Activated naive CD8-positive, alpha-beta T cell treated with anti-CD3 and anti-CD28 coated beads, Interleukin-2, amount 10 ng/mL, durations not matched to agents 7 days and 5 days (primary cell): ENCODE measurements at regions not wholly inside any gene's neighbourhood (a gene's known extent, or its start where the extent isn't known, plus 50 kb on each side); places are given as distances from the start of the nearest gene placed in this dataset.
"Not testable (repeated sequence)": the region's sequence is repeated elsewhere in the genome, so short reads cannot be mapped to it uniquely, and the experiment has no call there.

ENCODE experiments used
- ATAC-seq: fragments of 150-1000 bp; cut with Tn5 transposase; one replicate; pipeline ENCODE4 v1.10.0; 2021; ENCODE audit warnings: low read depth, moderate library complexity
- POLR2A ChIA-PET: fragments of 350-600 bp; sonication (Branson Sonifier 250); formaldehyde crosslinking; loops from one replicate; lab custom pipeline; 2021; ENCODE audit warnings: antibody characterized with exemption; lab: Charles Lee
- DNase-seq: peaks from one replicate; pipeline ENCODE4 v3.0.0; 2021
- H3K27ac Mint-ChIP-seq: one replicate; pipeline ENCODE4 v1.8.0; 2022; ENCODE audit warnings: mild to moderate bottlenecking, mixed read lengths
- H3K27me3 Mint-ChIP-seq: one replicate; pipeline ENCODE4 v1.8.0; 2022; ENCODE audit warnings: mild to moderate bottlenecking, moderate library complexity, mixed read lengths
- H3K36me3 Mint-ChIP-seq: one replicate; pipeline ENCODE4 v1.8.0; 2021; ENCODE audit warnings: mild to moderate bottlenecking, mixed read lengths
- H3K4me1 Mint-ChIP-seq: one replicate; pipeline ENCODE4 v1.8.0; 2021; ENCODE audit warnings: mixed read lengths
- H3K4me3 Mint-ChIP-seq: one replicate; pipeline ENCODE4 v1.8.0; 2022; ENCODE audit warnings: mild to moderate bottlenecking, moderate library complexity, mixed read lengths
- H3K9me3 Mint-ChIP-seq: one replicate; pipeline ENCODE4 v1.8.0; 2021; ENCODE audit warnings: mixed read lengths

DNA sequence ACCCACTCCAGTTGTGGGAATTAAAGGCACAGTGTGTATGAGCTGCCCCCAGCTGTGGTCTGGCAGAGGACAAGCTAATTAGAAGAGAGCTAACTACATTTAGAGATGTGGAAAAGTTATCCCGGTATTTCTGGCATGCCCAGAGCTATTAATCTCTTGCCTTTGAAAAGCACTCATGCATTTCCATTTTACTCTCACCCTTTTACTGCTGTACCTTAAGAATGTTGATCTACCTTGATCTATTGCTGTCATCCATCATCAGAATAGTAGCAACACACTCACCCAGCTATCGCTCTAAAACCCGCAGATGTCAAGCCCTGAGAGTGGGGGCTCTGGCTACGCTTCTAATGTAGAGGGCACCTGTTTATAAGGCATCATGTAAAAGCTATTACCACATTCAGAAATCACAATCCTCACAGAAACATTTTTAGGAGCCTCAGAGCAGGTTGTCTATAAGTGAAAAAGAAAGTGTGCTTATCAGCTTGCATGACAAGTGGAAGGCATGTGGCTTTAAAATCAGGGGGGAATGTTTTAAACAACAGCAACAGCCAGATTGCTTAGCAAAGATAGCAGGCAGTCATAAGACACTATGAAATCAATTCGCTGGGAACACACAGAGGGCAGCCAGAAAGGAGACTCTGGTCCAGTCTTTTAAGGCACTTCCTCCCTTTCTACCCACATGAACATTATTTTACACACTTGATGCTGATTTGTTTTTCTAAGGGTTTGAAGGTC, 224.2 kb upstream of the IRS2 start:
- Mint-ChIP-seq H3K4me3 (no peak overlapping the region), H3K4me1 (no peaks in the 10 kb centered on the region), H3K27me3 (peaks cover 4% of the 10 kb centered on the region), H3K27ac (no peak overlapping the region), H3K9me3 (no peaks in the 10 kb centered on the region), H3K36me3 (no peaks in the 10 kb centered on the region)
- DNase-seq (no peak), ATAC-seq (no peak)
- POLR2A ChIA-PET: no interaction called here

DNA sequence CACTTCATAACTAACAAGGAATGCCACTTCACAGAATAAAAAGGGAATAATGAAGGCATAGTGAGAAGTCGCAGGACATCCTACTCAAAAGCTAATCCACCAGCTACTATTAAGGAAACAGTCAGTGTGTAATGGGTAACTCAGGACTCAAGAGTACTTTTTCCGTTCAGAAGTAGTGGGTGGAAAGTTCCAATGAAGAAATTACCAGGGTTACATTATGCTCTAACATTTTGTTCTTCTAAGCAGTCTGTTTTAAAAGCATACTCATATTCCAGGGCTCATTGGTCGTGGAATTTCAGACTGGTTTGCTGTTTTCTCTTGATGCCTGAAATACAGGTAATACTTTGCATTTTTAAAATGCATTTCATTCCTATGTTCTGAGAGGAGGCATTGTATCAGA, 222.4 kb upstream of the IRS2 start:
- Mint-ChIP-seq H3K9me3 (no peaks in the 10 kb centered on the region), H3K4me1 (no peaks in the 10 kb centered on the region), H3K27ac (no peak overlapping the region), H3K27me3 (peaks cover 4% of the 10 kb centered on the region), H3K4me3 (no peak overlapping the region), H3K36me3 (no peaks in the 10 kb centered on the region)
- no peak for DNase-seq
- POLR2A ChIA-PET: no interaction called here
- ATAC-seq: no peak

DNA sequence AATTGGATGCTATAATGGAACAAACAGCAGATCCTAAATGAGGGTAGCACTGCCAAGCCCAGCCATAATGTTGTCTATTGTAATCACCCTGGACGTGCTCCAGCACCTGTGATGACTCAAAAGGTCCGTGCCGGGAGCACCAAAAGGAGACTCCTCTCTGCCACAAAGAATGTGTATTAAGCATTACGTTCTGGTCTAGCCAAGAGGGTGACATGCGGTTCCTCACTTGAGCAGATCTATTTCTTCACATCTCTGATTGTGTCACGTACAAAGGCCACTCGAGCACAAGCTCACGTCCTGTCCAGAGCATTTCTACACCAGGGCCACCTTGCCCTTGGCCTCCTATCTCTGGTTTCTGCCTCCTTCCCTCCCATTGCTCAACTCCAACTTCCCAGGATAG, 219.9 kb upstream of the IRS2 start:
- Mint-ChIP-seq H3K27me3 (no peaks in the 10 kb centered on the region), H3K27ac (no peak overlapping the region), H3K4me3 (no peak overlapping the region), H3K4me1 (no peaks in the 10 kb centered on the region), H3K9me3 (no peaks in the 10 kb centered on the region), H3K36me3 (no peaks in the 10 kb centered on the region)
- POLR2A ChIA-PET: no interaction called here
- DNase-seq (no peak), ATAC-seq (no peak)

DNA sequence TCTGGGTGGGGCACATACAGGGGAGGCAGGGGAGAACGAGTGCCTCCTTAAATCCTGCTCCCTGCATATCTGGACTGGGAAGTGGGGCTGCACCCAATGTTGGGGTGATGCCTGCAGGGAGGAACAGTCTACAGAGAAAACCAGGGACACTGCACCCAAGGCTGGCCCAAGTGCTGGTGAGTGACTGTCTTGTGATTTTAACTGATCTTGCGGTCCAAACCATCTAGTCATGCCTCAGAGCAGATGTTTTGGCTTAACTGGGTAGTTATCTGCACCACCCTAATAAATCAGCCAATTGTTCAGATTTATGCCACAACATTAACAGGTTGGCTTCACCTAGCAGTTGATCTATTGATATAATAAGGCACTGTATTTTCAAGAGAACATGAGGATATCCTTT, 219.2 kb upstream of the IRS2 start:
- Mint-ChIP-seq H3K4me3 (no peak overlapping the region), H3K9me3 (no peaks in the 10 kb centered on the region), H3K4me1 (no peaks in the 10 kb centered on the region), H3K27ac (no peak overlapping the region), H3K27me3 (no peaks in the 10 kb centered on the region), H3K36me3 (no peaks in the 10 kb centered on the region)
- ATAC-seq (no peak), DNase-seq (no peak)
- POLR2A ChIA-PET: no interaction called here

DNA sequence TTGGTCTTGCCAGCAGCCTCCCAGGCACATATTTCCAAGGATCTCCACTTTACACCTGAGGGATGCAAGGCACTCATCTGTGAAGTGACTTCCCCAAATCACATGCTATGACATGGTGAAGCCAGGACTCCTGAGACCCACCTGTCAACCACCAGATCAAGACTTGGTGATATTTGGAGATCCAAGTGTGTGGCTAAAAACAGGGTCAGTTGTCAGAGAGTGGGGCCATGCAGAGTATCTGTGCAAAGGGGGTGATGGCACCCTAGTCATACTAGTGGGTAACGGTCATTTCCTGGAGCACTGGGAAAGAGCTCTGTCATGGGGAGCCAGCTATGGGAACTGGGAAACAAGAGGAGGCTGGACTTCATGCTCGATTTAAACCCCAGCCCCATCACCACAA, 218.4 kb upstream of the IRS2 start:
- Mint-ChIP-seq H3K27ac (no peak overlapping the region), H3K36me3 (no peaks in the 10 kb centered on the region), H3K9me3 (no peaks in the 10 kb centered on the region), H3K4me3 (no peak overlapping the region), H3K4me1 (no peaks in the 10 kb centered on the region), H3K27me3 (no peaks in the 10 kb centered on the region)
- POLR2A ChIA-PET: no interaction called here
- DNase-seq (no peak), ATAC-seq (no peak)

DNA sequence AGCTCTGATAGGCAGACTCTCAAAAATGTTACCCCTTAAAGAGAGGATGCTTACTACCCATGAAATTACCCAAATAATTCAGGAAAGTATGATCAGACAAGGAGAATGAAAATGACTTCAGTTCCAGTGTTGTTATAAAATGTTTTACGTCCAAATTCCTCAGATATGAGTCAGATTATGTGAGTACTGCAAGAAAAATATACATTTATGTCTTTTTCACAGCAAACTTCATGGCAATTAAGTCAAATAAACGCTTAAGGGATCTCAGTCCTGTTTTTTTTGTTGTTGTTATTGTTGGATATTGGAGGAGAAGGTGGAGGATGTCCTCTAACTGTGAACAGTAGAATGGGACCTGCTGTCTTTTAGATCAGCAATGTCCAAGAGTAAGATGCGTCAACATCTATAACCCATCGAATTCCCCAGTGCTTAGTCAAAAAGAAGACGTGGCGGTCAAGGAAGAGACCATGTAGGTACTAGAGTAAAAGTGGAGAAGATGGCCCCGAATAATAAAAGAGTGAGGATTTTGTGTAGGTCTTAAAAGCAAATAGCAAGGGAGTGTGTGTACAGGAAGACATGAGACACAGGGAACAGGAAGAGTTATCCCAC, 215.4 kb upstream of the IRS2 start:
- ATAC-seq: no peak
- Mint-ChIP-seq H3K36me3 (no peaks in the 10 kb centered on the region), H3K27ac (no peak overlapping the region), H3K4me1 (no peaks in the 10 kb centered on the region), H3K4me3 (no peak overlapping the region), H3K9me3 (no peaks in the 10 kb centered on the region), H3K27me3 (peaks cover 2% of the 10 kb centered on the region)
- POLR2A ChIA-PET: no interaction called here
- DNase-seq: no peak

DNA sequence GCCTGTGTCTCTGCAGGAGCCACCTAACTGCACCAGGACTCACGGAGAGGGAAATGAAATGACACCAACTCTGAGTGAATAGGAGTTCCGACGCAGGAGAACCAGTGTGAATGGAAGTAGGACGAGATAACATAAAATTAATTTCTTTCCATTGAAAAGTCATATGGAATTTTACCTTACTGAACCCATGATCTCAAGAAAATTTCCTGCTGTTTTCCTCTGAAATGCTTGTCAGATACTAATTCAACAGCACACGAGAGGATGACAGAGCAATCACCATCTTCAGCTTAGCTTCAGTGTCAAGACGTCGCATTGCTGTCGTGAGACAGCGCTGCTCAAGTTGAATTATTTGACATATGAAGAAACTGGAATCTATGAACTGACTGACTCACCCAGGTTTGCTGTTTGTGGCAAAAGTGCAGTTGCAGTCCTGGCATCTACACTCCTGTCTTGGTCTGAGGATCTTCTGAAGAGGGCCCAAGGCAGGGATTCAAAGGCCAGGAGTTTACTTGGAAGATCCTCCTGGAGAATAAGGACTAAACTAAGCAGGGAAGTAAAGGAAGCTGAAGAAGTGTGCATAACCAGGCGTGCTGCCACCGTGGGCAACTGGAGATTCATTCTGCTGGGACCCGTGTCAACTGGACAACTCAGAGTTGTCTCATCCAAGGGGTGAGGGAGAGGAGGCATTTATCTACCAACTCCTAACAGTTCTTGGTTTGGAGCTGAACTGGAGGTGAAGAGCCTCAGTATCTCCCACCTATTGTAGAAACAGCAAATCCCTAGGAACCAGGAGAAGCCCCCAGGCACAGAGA, 214.4 kb upstream of the IRS2 start:
- no peaks in the 10 kb centered on the region for H3K9me3 Mint-ChIP-seq
- no peak overlapping the region for H3K27ac Mint-ChIP-seq
- ATAC-seq (no peak), DNase-seq (no peak)
- POLR2A ChIA-PET: no interaction called here
- H3K36me3 Mint-ChIP-seq: no peaks in the 10 kb centered on the region
- H3K4me1 Mint-ChIP-seq: no peaks in the 10 kb centered on the region
- peaks cover 2% of the 10 kb centered on the region for H3K27me3 Mint-ChIP-seq
- no peak overlapping the region for H3K4me3 Mint-ChIP-seq

DNA sequence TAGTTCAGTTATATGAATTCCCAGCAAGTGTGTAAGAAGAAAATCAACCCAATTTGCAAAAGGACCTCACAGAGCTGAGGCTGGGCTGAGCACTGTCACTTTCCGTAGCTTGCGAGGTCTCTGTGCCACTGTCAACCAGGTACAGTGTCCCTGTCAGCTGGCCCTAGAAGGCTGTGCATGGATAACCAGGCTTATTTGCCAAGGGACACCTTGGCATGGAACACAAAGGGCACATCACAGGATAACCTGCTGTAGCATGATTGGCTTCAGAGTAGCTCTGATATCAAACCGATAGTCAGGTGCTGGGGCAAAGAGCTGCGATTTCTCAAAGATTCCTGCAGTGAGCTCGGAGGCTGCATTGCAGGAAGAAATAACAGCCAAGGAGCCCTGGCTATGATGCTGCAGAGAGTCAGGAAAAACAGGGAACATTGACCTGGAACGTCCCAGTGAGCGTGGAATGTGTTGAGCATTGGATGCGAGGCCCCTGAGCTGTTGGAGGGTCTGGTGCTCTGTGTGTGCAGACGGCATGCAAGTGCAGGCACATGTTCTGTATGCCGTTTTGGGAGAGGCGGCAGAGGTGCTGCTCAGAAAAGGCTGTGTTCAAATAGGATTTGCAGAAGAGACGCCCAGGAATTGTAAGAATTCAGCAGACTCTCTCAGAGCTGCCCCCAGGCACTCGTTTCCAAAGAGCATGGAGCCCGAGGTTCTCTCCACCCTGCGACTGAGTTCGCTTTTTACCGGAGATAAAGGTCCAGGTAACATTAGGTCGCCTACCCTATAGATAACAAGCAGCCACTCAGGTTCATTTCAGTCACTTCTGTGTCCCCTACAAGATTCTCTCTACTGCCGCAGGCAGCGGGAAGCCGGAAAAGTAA, 213.5 kb upstream of the IRS2 start:
- Mint-ChIP-seq H3K4me3 (no peak overlapping the region), H3K4me1 (no peaks in the 10 kb centered on the region), H3K9me3 (no peaks in the 10 kb centered on the region), H3K27me3 (peaks cover 2% of the 10 kb centered on the region), H3K36me3 (no peaks in the 10 kb centered on the region), H3K27ac (no peak overlapping the region)
- POLR2A ChIA-PET: no interaction called here
- DNase-seq (no peak), ATAC-seq (no peak)

DNA sequence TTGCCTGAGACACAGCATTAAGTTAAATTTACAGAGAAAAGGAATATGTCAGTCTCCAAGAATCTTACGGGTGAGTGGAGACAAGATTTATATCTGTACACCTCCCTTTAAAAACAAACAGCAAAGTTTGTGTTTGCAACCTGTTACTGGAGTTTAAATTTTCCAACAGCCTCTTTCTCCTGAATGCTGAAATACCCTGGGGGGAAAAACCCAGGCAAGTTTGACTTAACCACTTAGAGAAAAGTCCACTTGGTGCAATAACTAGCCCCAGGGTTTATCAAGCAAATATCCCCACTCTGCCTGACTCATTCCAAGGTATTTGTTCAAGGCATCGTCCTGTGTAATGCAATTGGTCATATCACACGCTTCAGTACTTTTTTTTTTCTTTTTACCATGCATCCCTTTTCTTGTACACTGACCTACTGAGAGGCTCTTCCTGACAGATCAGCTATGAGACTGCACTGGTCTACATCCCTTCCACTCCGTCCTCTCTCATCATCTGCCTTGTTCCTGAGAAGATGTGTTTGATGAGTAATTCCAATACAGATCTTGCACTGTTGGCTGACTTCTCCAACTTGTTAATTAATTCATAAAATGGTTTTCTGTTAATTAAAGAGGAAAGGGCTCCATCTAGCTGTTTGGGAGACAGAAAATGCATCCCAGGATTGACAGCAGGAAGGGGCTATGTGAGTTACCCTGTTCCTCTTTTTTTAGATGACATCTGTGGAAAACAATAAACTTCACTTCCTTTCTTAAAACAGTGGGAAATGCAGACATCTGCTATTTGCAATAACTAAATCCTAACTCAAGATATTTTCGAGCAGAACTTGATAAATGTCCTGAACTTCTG, 212.5 kb upstream of the IRS2 start:
- DNase-seq: no peak

DNA sequence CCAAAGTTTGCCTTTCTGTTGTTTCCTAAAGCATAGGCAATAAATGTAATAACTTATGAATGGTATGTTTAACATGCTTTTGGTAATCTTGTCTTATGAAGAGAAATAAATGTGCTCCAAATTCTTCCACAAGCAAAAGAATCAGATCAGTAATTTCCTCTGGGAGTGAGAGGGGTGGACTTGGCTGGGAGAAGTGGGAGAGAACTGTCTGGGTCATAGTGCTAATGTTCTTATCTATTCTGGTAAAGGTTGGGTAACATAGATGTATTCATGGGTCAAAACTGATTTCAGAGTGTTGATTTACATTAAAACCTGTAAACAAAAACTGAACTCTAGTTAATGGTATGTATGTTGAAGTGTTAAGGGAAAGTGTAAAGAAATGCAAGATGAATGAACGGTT, 211.7 kb upstream of the IRS2 start:
- no peak overlapping the region for H3K27ac Mint-ChIP-seq
- H3K9me3 Mint-ChIP-seq: no peaks in the 10 kb centered on the region
- POLR2A ChIA-PET: no interaction called here
- no peaks in the 10 kb centered on the region for H3K36me3 Mint-ChIP-seq
- H3K4me1 Mint-ChIP-seq: no peaks in the 10 kb centered on the region
- ATAC-seq (no peak), DNase-seq (no peak)
- H3K27me3 Mint-ChIP-seq: peaks cover 2% of the 10 kb centered on the region
- no peak overlapping the region for H3K4me3 Mint-ChIP-seq

More for the DNA sequence above, 212.5 kb upstream of the IRS2 start:
- H3K27ac Mint-ChIP-seq: no peak overlapping the region
- no peaks in the 10 kb centered on the region for H3K9me3 Mint-ChIP-seq
- no peak overlapping the region for H3K4me3 Mint-ChIP-seq
- POLR2A ChIA-PET: no interaction called here
- peaks cover 2% of the 10 kb centered on the region for H3K27me3 Mint-ChIP-seq
- no peak for ATAC-seq
- H3K36me3 Mint-ChIP-seq: no peaks in the 10 kb centered on the region
- no peaks in the 10 kb centered on the region for H3K4me1 Mint-ChIP-seq

DNA sequence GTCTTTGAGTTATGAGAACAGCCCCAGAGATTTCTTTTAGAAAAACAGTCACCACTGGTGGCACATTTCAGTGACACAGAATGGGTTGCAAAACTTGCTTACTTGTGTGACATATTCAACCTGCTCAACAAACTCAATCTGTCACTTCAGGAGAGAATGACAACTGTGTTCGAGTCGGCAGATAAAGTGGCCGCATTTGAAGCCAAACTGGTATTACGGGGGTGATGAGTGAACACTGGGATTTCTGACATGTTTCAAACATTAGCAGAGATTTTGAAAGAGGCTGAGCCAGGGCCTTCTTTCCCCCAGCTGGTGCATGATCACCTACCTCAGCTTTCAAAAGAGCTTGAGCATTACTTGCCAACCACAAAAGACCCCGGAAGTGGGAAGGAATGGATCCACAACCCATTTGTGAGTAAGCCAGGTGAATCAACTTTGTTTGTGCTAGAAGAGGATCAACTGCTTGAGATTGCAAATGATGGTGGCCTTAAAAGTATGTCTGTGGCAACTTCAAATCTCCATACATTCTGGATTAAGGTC, 210.7 kb upstream of the IRS2 start:
- H3K4me1 Mint-ChIP-seq, POLR2A ChIA-PET, H3K27me3 Mint-ChIP-seq, H3K9me3 Mint-ChIP-seq, ATAC-seq, DNase-seq, H3K4me3 Mint-ChIP-seq, H3K27ac Mint-ChIP-seq, H3K36me3 Mint-ChIP-seq: not testable (repeated sequence)

DNA sequence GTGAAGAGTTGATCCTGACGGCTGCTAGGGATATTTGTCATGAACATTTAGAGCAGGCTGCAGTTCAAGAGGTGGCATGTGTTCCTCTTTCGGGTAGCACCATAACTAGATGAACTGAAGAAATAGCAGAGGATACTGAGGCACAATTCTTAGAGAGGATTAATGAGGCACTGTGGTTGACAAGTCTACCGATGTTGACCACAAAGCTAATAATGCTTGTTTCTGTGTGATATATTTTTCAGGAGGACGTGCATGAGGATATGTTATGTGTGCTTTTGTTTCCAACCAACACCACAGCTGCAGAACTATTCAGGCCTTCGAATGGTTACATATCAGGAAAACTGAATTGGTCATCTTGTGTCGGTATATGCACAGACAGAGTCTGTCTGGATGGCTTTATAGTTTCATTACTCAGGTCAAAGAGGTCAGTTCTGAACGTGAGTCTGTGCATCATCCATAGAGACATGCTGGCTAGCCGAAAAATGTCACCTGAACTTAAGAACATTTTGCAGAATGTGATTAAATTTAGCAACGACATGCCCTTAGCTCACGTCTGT, 210.1 kb upstream of the IRS2 start:
- ATAC-seq (no peak), DNase-seq (no peak)
- POLR2A ChIA-PET: no interaction called here
- H3K4me3 Mint-ChIP-seq: no peak overlapping the region
- peaks cover 4% of the 10 kb centered on the region for H3K27me3 Mint-ChIP-seq
- H3K27ac Mint-ChIP-seq: no peak overlapping the region
- H3K36me3 Mint-ChIP-seq: no peaks in the 10 kb centered on the region
- no peaks in the 10 kb centered on the region for H3K9me3 Mint-ChIP-seq
- no peaks in the 10 kb centered on the region for H3K4me1 Mint-ChIP-seq
